HG03060 (cell line): ENCODE measurements at regions not wholly inside any gene's neighbourhood (a gene's known extent, or its start where the extent isn't known, plus 50 kb on each side); places are given as distances from the start of the nearest gene placed in this dataset.

Source experiments
- ATAC-seq: cut with Tn5 transposase; IDR thresholded peaks from one replicate; pipeline ENCODE4 v1.9.1; 2021; ENCODE audit warnings: low read depth, moderate number of reproducible peaks; ENCODE audit not compliant: unreplicated experiment

- no peak for ATAC-seq
These were observed 69.4 kb upstream of the MYT1L start for GRCh38 chr2:2400286-2401038.

- ATAC-seq = no peak
These were observed 68.3 kb upstream of the MYT1L start for GRCh38 chr2:2399396-2399795.

DNA sequence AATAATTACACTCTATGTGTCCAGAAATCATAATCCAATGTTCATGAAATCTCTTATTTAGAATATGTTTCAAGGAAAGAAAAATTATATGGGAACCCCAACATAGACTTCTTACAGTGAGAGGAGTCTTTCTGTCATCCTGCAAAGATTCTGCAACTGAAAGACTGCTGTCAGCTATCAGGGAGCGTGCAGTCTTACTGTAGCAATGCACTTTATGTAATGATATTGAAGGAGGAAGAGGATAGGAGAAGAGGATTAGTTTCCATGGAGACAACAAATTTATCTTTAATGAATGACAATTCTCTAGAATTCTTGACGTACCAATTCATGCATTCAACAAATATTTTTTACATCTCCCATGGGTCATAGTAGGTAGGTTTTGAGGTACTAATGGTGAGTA, 61.3 kb upstream of the MYT1L start:
- no peak for ATAC-seq

- ATAC-seq = no peak
These were observed 58.1 kb upstream of the MYT1L start for GRCh38 chr2:2389215-2389614.
